Loucy (cell line): ENCODE measurements at regions not wholly inside any gene's neighbourhood (a gene's known extent, or its start where the extent isn't known, plus 50 kb on each side); places are given as distances from the start of the nearest gene placed in this dataset.
"Not testable (repeated sequence)": the region's sequence is repeated elsewhere in the genome, so short reads cannot be mapped to it uniquely, and the experiment has no call there.

Experiments
- EZH2phosphoT487 ChIP-seq: fragments of 200-600 bp; IDR thresholded peaks from 2 replicates; pipeline ENCODE4 v1.6.1; 2018; ENCODE audit warnings: antibody characterized with exemption, mild to moderate bottlenecking, moderate library complexity, borderline replicate concordance
- TF ChIP-seq, protein P1 (sequence below): fragments of 200-600 bp; sonication (generic); conservative IDR thresholded peaks from 2 replicates; pipeline ENCODE4 v1.5.1; 2014; ENCODE audit warnings: mild to moderate bottlenecking, antibody characterized with exemption, low read length

DNA sequence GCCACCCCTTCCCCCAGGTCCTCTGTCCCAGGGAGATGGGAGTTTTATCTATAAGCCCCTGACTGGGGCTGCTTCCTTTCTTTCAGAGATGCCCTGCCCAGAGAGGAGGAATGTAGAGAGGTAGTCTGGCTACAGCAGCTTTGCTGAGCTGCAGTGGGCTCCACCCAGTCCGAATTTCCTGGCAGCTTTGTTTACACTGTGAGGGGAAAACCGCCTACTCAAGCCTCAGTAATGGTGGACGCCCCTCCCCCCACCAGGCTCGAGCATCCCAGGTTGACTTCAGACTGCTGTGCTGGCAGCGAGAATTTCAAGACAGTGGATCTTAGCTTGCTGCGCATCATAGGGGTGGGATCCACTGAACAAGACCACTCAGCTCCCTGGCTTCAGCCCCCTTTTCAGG, 96.2 kb upstream of the C10orf90 start:
- TF ChIP-seq EZH2phosphoT487, result not testable (repeated sequence)
- TF ChIP-seq, protein P1, sequence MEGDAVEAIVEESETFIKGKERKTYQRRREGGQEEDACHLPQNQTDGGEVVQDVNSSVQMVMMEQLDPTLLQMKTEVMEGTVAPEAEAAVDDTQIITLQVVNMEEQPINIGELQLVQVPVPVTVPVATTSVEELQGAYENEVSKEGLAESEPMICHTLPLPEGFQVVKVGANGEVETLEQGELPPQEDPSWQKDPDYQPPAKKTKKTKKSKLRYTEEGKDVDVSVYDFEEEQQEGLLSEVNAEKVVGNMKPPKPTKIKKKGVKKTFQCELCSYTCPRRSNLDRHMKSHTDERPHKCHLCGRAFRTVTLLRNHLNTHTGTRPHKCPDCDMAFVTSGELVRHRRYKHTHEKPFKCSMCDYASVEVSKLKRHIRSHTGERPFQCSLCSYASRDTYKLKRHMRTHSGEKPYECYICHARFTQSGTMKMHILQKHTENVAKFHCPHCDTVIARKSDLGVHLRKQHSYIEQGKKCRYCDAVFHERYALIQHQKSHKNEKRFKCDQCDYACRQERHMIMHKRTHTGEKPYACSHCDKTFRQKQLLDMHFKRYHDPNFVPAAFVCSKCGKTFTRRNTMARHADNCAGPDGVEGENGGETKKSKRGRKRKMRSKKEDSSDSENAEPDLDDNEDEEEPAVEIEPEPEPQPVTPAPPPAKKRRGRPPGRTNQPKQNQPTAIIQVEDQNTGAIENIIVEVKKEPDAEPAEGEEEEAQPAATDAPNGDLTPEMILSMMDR, result not testable (repeated sequence)
